ENCODE measurements at regions not wholly inside any gene's neighbourhood (a gene's known extent, or its start where the extent isn't known, plus 50 kb on each side); places are given as distances from the start of the nearest gene placed in this dataset.

GRCh38 chr13:110808138-110808537 lies 94.6 kb downstream of the ING1 start:
- TF ChIP-seq POLR2A (IDR thresholded peaks at IDR 0.05) (no peak), EP300 (IDR thresholded peaks at IDR 0.05) (no peak)
- TF ChIP-seq, protein P1, sequence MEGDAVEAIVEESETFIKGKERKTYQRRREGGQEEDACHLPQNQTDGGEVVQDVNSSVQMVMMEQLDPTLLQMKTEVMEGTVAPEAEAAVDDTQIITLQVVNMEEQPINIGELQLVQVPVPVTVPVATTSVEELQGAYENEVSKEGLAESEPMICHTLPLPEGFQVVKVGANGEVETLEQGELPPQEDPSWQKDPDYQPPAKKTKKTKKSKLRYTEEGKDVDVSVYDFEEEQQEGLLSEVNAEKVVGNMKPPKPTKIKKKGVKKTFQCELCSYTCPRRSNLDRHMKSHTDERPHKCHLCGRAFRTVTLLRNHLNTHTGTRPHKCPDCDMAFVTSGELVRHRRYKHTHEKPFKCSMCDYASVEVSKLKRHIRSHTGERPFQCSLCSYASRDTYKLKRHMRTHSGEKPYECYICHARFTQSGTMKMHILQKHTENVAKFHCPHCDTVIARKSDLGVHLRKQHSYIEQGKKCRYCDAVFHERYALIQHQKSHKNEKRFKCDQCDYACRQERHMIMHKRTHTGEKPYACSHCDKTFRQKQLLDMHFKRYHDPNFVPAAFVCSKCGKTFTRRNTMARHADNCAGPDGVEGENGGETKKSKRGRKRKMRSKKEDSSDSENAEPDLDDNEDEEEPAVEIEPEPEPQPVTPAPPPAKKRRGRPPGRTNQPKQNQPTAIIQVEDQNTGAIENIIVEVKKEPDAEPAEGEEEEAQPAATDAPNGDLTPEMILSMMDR (IDR thresholded peaks at IDR 0.05) = no peak
- Histone ChIP-seq H3K36me3 (no peaks in the 10 kb centered on the region), H3K27ac (no peak overlapping the region), H3K27me3 (peaks cover 0 to 38% of the 10 kb centered on the region in 2 donors), H3K4me3 (no peak overlapping the region), H3K9me3 (no peaks in the 10 kb centered on the region), H3K4me1 (peaks cover 0 to 14% (median 1%) of the 10 kb centered on the region in 4 donors)
- DNase-seq (ENCODE audit: low spot score in 2 of 2) = no peak
- WGBS, 2 donors = 75 to 77% methylated on average over 4 of the region's 4 CpGs

GRCh38 chr13:110809871-110810486 lies 96.5 kb downstream of the ING1 start:
- H3K36me3 ChIP-seq = no peaks in the 10 kb centered on the region
- no peak overlapping the region for H3K4me3 ChIP-seq
- peaks cover 0 to 38% of the 10 kb centered on the region in 2 donors for H3K27me3 ChIP-seq
- H3K4me1 ChIP-seq = peaks cover 0 to 14% (median 1%) of the 10 kb centered on the region in 4 donors
- 85 to 88% methylated on average over 10 of the region's 10 CpGs for WGBS, 2 donors
- no peak overlapping the region for H3K27ac ChIP-seq
- no peak for TF ChIP-seq EP300 (IDR thresholded peaks at IDR 0.05)
- TF ChIP-seq, protein P1 (IDR thresholded peaks at IDR 0.05) = no peak
- no peak for TF ChIP-seq POLR2A (IDR thresholded peaks at IDR 0.05)
- DNase-seq (ENCODE audit: low spot score in 2 of 2) = no peak
- no peaks in the 10 kb centered on the region for H3K9me3 ChIP-seq

DNA sequence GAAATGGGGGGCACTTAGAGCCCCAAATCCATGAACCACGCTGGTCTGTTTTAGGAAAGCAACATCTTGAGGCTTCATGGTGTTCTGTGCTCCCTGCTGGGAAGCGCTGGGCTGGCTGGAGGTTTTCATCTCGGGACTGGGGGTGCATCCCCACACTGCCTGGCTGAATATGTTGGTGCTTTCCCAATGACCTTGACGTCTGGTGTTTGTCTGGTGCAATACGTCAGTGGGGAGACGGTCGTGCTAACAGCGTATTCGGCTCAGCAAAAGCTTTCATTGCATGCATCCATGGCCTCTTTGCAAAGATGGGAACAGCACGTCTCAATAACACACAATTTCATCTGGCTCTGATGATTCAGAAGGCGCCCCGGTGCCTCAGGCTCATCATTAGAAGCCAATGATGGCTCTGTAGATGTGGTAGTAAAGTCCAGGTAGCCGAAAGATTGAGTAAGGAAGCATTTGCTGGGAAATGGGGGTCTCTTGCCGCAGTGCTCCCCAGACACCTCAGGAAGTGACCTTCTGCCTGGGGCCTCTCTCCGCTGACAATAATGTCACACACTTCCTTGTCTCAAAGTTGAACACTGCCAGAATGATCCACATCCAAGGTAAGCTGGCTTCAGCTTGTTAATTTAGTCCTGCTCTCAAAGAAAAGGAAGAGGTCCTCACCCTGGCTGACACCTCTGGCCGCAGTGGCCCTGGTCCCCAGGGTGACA lies 97.7 kb downstream of the ING1 start:
- Histone ChIP-seq H3K4me1 (peaks cover 0 to 14% (median 1%) of the 10 kb centered on the region in 4 donors), H3K4me3 (no peak overlapping the region), H3K9me3 (no peaks in the 10 kb centered on the region), H3K27me3 (peaks cover 0 to 38% of the 10 kb centered on the region in 2 donors), H3K36me3 (no peaks in the 10 kb centered on the region), H3K27ac (no peak overlapping the region)
- no peak for DNase-seq (ENCODE audit: low spot score in 2 of 2)
- TF ChIP-seq POLR2A (IDR thresholded peaks at IDR 0.05) = no peak
- TF ChIP-seq EP300 (IDR thresholded peaks at IDR 0.05) = no peak
- TF ChIP-seq, protein P1 (IDR thresholded peaks at IDR 0.05) = no peak
- WGBS, 2 donors = 84 to 85% methylated on average over 16 of the region's 16 CpGs

- Histone ChIP-seq H3K4me1 (peaks cover 0 to 14% (median 1%) of the 10 kb centered on the region in 4 donors), H3K27ac (no peak overlapping the region), H3K36me3 (no peaks in the 10 kb centered on the region), H3K4me3 (peak overlapping the region in 2 of 4 donors; percentile 37 to 38), H3K9me3 (no peaks in the 10 kb centered on the region), H3K27me3 (peaks cover 0 to 38% of the 10 kb centered on the region in 2 donors)
- no peak for DNase-seq (ENCODE audit: low spot score in 2 of 2)
- TF ChIP-seq, protein P1 (IDR thresholded peaks at IDR 0.05) = no peak
- no peak for TF ChIP-seq EP300 (IDR thresholded peaks at IDR 0.05)
- TF ChIP-seq POLR2A (IDR thresholded peaks at IDR 0.05) = no peak
- 57 to 65% methylated on average over 8 of the region's 8 CpGs for WGBS, 2 donors
Measured at GRCh38 chr13:110811771-110812120, 98.2 kb downstream of the ING1 start.

Data from tibial nerve (tissue), 4 donors.